ENCODE measurements at regions not wholly inside any gene's neighbourhood (a gene's known extent, or its start where the extent isn't known, plus 50 kb on each side); places are given as distances from the start of the nearest gene placed in this dataset.

GRCh38 chr11:81359476-81359875 lies 1374.2 kb downstream of the FAM181B start:
- TF ChIP-seq, protein P1, sequence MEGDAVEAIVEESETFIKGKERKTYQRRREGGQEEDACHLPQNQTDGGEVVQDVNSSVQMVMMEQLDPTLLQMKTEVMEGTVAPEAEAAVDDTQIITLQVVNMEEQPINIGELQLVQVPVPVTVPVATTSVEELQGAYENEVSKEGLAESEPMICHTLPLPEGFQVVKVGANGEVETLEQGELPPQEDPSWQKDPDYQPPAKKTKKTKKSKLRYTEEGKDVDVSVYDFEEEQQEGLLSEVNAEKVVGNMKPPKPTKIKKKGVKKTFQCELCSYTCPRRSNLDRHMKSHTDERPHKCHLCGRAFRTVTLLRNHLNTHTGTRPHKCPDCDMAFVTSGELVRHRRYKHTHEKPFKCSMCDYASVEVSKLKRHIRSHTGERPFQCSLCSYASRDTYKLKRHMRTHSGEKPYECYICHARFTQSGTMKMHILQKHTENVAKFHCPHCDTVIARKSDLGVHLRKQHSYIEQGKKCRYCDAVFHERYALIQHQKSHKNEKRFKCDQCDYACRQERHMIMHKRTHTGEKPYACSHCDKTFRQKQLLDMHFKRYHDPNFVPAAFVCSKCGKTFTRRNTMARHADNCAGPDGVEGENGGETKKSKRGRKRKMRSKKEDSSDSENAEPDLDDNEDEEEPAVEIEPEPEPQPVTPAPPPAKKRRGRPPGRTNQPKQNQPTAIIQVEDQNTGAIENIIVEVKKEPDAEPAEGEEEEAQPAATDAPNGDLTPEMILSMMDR (IDR thresholded peaks at IDR 0.05), result no peak
- TF ChIP-seq POLR2A (IDR thresholded peaks at IDR 0.05), result no peak

All from heart left ventricle (tissue), 13 donors.